ENCODE measurements at regions not wholly inside any gene's neighbourhood (a gene's known extent, or its start where the extent isn't known, plus 50 kb on each side); places are given as distances from the start of the nearest gene placed in this dataset.
A peak's percentile ranks its signal among the peaks of the same experiment; 100 is the strongest.

GRCh38 chr10:120972259-120972658 is 121.1 kb downstream of the WDR11 start:
- H3K27me3 ChIP-seq (ENCODE audit: control insufficient read depth, insufficient read depth, low read length): no peaks in the 10 kb centered on the region
- no CpG with 5 or more reads among the region's 2 CpGs for whole genome bisulfite sequencing (ENCODE audit: insufficient coverage)
- no peak for DNase-seq (ENCODE audit: low read depth in 4 of 6, low spot score in 6 of 6)
- no peak overlapping the region for H3K4me3 ChIP-seq (ENCODE audit: low read depth, low read length)
- peaks cover 3% of the 10 kb centered on the region for H3K9me3 ChIP-seq (ENCODE audit: control insufficient read depth, insufficient read depth, low read length)
- H3K4me1 ChIP-seq (ENCODE audit: control insufficient read depth, insufficient read depth, low read length): no peaks in the 10 kb centered on the region
- H3K36me3 ChIP-seq (ENCODE audit: control insufficient read depth, insufficient read depth, low read length): no peaks in the 10 kb centered on the region
- no peak overlapping the region for H3K27ac ChIP-seq (ENCODE audit: low read depth, low read length)

- no peaks in the 10 kb centered on the region for H3K36me3 ChIP-seq (ENCODE audit: control insufficient read depth, insufficient read depth, low read length)
- peaks cover 15% of the 10 kb centered on the region for H3K4me1 ChIP-seq (ENCODE audit: control insufficient read depth, insufficient read depth, low read length)
- H3K27ac ChIP-seq (ENCODE audit: low read depth, low read length): no peak overlapping the region
- H3K27me3 ChIP-seq (ENCODE audit: control insufficient read depth, insufficient read depth, low read length): peaks cover 12% of the 10 kb centered on the region
- 78% methylated on average over 2 of the region's 4 CpGs for WGBS (ENCODE audit: insufficient coverage)
- H3K4me3 ChIP-seq (ENCODE audit: low read depth, low read length): no peak overlapping the region
- peaks cover 3% of the 10 kb centered on the region for H3K9me3 ChIP-seq (ENCODE audit: control insufficient read depth, insufficient read depth, low read length)
- DNase-seq (ENCODE audit: low read depth in 4 of 6, low spot score in 6 of 6): no peak
Measured at GRCh38 chr10:120975072-120975867, 124.1 kb downstream of the WDR11 start.

- H3K27me3 ChIP-seq (ENCODE audit: control insufficient read depth, insufficient read depth, low read length): peaks cover 12% of the 10 kb centered on the region
- no peaks in the 10 kb centered on the region for H3K36me3 ChIP-seq (ENCODE audit: control insufficient read depth, insufficient read depth, low read length)
- WGBS (ENCODE audit: insufficient coverage): 85% methylated on average over 2 of the region's 2 CpGs
- no peak overlapping the region for H3K27ac ChIP-seq (ENCODE audit: low read depth, low read length)
- DNase-seq (ENCODE audit: low read depth in 4 of 6, low spot score in 6 of 6): peak in 1 of 6 donors; percentile 53
- H3K4me3 ChIP-seq (ENCODE audit: low read depth, low read length): no peak overlapping the region
- H3K4me1 ChIP-seq (ENCODE audit: control insufficient read depth, insufficient read depth, low read length): peaks cover 15% of the 10 kb centered on the region
- peaks cover 3% of the 10 kb centered on the region for H3K9me3 ChIP-seq (ENCODE audit: control insufficient read depth, insufficient read depth, low read length)
Measured at GRCh38 chr10:120975868-120976225, 124.7 kb downstream of the WDR11 start.

GRCh38 chr10:120977897-120978296 is 126.7 kb downstream of the WDR11 start:
- Histone ChIP-seq H3K4me3 (ENCODE audit: low read depth, low read length) (no peak overlapping the region), H3K36me3 (ENCODE audit: control insufficient read depth, insufficient read depth, low read length) (no peaks in the 10 kb centered on the region), H3K27ac (ENCODE audit: low read depth, low read length) (no peak overlapping the region), H3K9me3 (ENCODE audit: control insufficient read depth, insufficient read depth, low read length) (peaks cover 3% of the 10 kb centered on the region), H3K4me1 (ENCODE audit: control insufficient read depth, insufficient read depth, low read length) (peaks cover 15% of the 10 kb centered on the region), H3K27me3 (ENCODE audit: control insufficient read depth, insufficient read depth, low read length) (peaks cover 12% of the 10 kb centered on the region)
- 100% methylated on average over 1 of the region's 6 CpGs for WGBS (ENCODE audit: insufficient coverage)
- DNase-seq (ENCODE audit: low read depth in 4 of 6, low spot score in 6 of 6): no peak

GRCh38 chr10:120978589-120979252 is 127.6 kb downstream of the WDR11 start:
- Histone ChIP-seq H3K9me3 (ENCODE audit: control insufficient read depth, insufficient read depth, low read length) (peaks cover 2% of the 10 kb centered on the region), H3K4me1 (ENCODE audit: control insufficient read depth, insufficient read depth, low read length) (peaks cover 15% of the 10 kb centered on the region), H3K36me3 (ENCODE audit: control insufficient read depth, insufficient read depth, low read length) (no peaks in the 10 kb centered on the region), H3K27ac (ENCODE audit: low read depth, low read length) (no peak overlapping the region), H3K27me3 (ENCODE audit: control insufficient read depth, insufficient read depth, low read length) (peaks cover 12% of the 10 kb centered on the region), H3K4me3 (ENCODE audit: low read depth, low read length) (peak overlapping the region; percentile 42)
- WGBS (ENCODE audit: insufficient coverage): 14% methylated on average over 12 of the region's 15 CpGs
- DNase-seq (ENCODE audit: low read depth in 4 of 6, low spot score in 6 of 6): peak in 2 of 6 donors; percentile 9 to 18

GRCh38 chr10:120979435-120980278 is 128.5 kb downstream of the WDR11 start:
- peak in 5 of 6 donors; percentile 30 to 93 (median 42) for DNase-seq (ENCODE audit: low read depth in 4 of 6, low spot score in 6 of 6)
- Histone ChIP-seq H3K4me1 (ENCODE audit: control insufficient read depth, insufficient read depth, low read length) (peaks cover 15% of the 10 kb centered on the region), H3K4me3 (ENCODE audit: low read depth, low read length) (peak overlapping the region; percentile 42), H3K27me3 (ENCODE audit: control insufficient read depth, insufficient read depth, low read length) (peaks cover 12% of the 10 kb centered on the region), H3K27ac (ENCODE audit: low read depth, low read length) (no peak overlapping the region), H3K36me3 (ENCODE audit: control insufficient read depth, insufficient read depth, low read length) (no peaks in the 10 kb centered on the region), H3K9me3 (ENCODE audit: control insufficient read depth, insufficient read depth, low read length) (no peaks in the 10 kb centered on the region)
- WGBS (ENCODE audit: insufficient coverage): 2% methylated on average over 58 of the region's 68 CpGs

GRCh38 chr10:120980279-120981255 is 129.4 kb downstream of the WDR11 start:
- no peak overlapping the region for H3K4me3 ChIP-seq (ENCODE audit: low read depth, low read length)
- WGBS (ENCODE audit: insufficient coverage): 47% methylated on average over 12 of the region's 18 CpGs
- no peak overlapping the region for H3K27ac ChIP-seq (ENCODE audit: low read depth, low read length)
- H3K36me3 ChIP-seq (ENCODE audit: control insufficient read depth, insufficient read depth, low read length): no peaks in the 10 kb centered on the region
- DNase-seq (ENCODE audit: low read depth in 4 of 6, low spot score in 6 of 6): peak in 1 of 6 donors; percentile 73
- peaks cover 12% of the 10 kb centered on the region for H3K27me3 ChIP-seq (ENCODE audit: control insufficient read depth, insufficient read depth, low read length)
- H3K4me1 ChIP-seq (ENCODE audit: control insufficient read depth, insufficient read depth, low read length): peaks cover 15% of the 10 kb centered on the region
- no peaks in the 10 kb centered on the region for H3K9me3 ChIP-seq (ENCODE audit: control insufficient read depth, insufficient read depth, low read length)

GRCh38 chr10:120981601-120982391 is 130.6 kb downstream of the WDR11 start:
- Histone ChIP-seq H3K27ac (ENCODE audit: low read depth, low read length) (no peak overlapping the region), H3K36me3 (ENCODE audit: control insufficient read depth, insufficient read depth, low read length) (no peaks in the 10 kb centered on the region), H3K4me3 (ENCODE audit: low read depth, low read length) (no peak overlapping the region), H3K9me3 (ENCODE audit: control insufficient read depth, insufficient read depth, low read length) (no peaks in the 10 kb centered on the region), H3K27me3 (ENCODE audit: control insufficient read depth, insufficient read depth, low read length) (peaks cover 12% of the 10 kb centered on the region), H3K4me1 (ENCODE audit: control insufficient read depth, insufficient read depth, low read length) (peaks cover 15% of the 10 kb centered on the region)
- no peak for DNase-seq (ENCODE audit: low read depth in 4 of 6, low spot score in 6 of 6)
- WGBS (ENCODE audit: insufficient coverage): 74% methylated on average over 4 of the region's 8 CpGs
